Neural progenitor cell (in vitro differentiated cells): ENCODE measurements at regions not wholly inside any gene's neighbourhood (a gene's known extent, or its start where the extent isn't known, plus 50 kb on each side); places are given as distances from the start of the nearest gene placed in this dataset.

ENCODE experiments used
- CTCF ChIP-seq: fragments of 200-600 bp; sonication (generic); IDR thresholded peaks from 2 replicates; pipeline ENCODE4 v1.5.1; 2017; ENCODE audit warnings: antibody characterized with exemption, mild to moderate bottlenecking
- EZH2 ChIP-seq: fragments of 200-600 bp; sonication (generic); IDR thresholded peaks from 2 replicates; pipeline ENCODE4 v1.6.1; 2017; ENCODE audit warnings: antibody characterized with exemption, mild to moderate bottlenecking, moderate library complexity
- EZH2phosphoT487 ChIP-seq: fragments of 200-600 bp; sonication (generic); IDR thresholded peaks from 2 replicates; pipeline ENCODE4 v1.6.1; 2017; ENCODE audit warnings: antibody characterized with exemption

DNA sequence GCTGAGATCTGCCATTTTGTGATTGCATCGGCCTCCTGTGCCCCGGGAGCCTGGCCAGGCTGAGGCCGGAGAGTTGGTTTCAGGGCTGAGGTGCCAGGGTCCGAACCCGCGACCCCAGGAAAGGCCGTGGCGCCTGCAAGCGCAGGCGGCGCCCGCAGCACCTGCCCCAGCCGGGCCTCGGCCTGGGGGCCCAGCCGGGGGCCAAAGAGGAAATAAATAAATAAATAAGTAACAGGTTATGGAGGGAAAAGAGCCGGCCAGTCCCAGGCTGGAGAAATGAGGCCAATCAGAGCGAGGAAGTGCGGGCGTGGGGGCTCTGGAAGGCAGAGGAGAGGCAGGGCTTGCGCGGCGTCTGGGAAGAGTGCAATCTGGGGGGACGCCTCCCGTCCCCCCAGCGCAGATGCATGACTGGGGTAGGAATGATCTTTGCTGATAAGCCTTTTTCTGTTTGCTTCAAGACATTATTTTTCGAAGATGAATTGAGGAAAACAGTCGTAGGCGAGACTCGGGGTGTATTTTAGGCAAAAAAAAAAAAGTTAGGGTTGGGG is 145.6 kb upstream of the ZNF536 start:
- no peak for TF ChIP-seq CTCF
- peak; percentile 92 for TF ChIP-seq EZH2
- TF ChIP-seq EZH2phosphoT487, result peak; percentile 54
